Endothelial cell of umbilical vein (primary cell): ENCODE measurements at regions not wholly inside any gene's neighbourhood (a gene's known extent, or its start where the extent isn't known, plus 50 kb on each side); places are given as distances from the start of the nearest gene placed in this dataset.

Source experiments
- BruUV-seq: library from RNA; stranded (reverse); fragments of 400-500 nt; replicated peaks from 2 replicates; lab custom pipeline; 2021; lab: Mats Ljungman, UMichigan
- CTCF ChIA-PET: fragments of 300-600, 350-600 bp; sonication (Branson Sonifier 250); formaldehyde crosslinking; loops from one replicate; lab custom pipeline; 2021; ENCODE audit warnings: antibody characterized with exemption, inconsistent platforms; lab: Charles Lee
- POLR2A ChIA-PET: fragments of 300-600, 350-600 bp; sonication (Branson Sonifier 250); formaldehyde crosslinking; loops from one replicate; lab custom pipeline; 2021; ENCODE audit warnings: antibody characterized with exemption, inconsistent platforms; lab: Charles Lee
- DNase-seq: peaks from one replicate; pipeline ENCODE4 v3.0.0-alpha.2; 2011; ENCODE audit warnings: low read depth, low spot score
- FAIRE-seq: peaks from 2 replicates; lab custom pipeline; 2011; peaks lifted over from hg19 to GRCh38; lab: Jason Lieb, UNC
- H2AFZ ChIP-seq: 2 replicates; pipeline ENCODE4 v1.6.0; 2012; ENCODE audit warnings: low read depth, low read length, control low read depth, inconsistent platforms
- H3K27ac ChIP-seq: 2 replicates; pipeline ENCODE4 v1.5.1; 2011; ENCODE audit warnings: low read depth, mild to moderate bottlenecking, control low read depth, low read length, moderate library complexity; ENCODE audit not compliant: insufficient read depth
- H3K27me3 ChIP-seq, 2 experiments: 2 replicates each; pipeline versions ENCODE4 v1.6.0 to v1.6.1; 2011; ENCODE audit warnings: low read length in 2 of 2, mixed read lengths in 1 of 2; ENCODE audit not compliant: control insufficient read depth in 2 of 2, insufficient read depth in 2 of 2
- H3K36me3 ChIP-seq, 2 experiments: 2 replicates in 1 of 2; 3 replicates in 1 of 2; pipeline ENCODE4 v1.5.1; 2011; ENCODE audit warnings: low read length in 2 of 2, mild to moderate bottlenecking in 1 of 2, moderate library complexity in 1 of 2; ENCODE audit not compliant: control insufficient read depth in 2 of 2, insufficient read depth in 2 of 2; ENCODE audit errors: extremely low read depth in 1 of 2
- H3K4me1 ChIP-seq: 3 replicates; pipeline ENCODE4 v1.5.1; 2011; ENCODE audit warnings: mild to moderate bottlenecking, low read length; ENCODE audit not compliant: control insufficient read depth, insufficient read depth; ENCODE audit errors: extremely low read depth
- H3K4me2 ChIP-seq: 2 replicates; pipeline ENCODE4 v1.6.1; 2011; ENCODE audit warnings: low read length, control low read depth, mixed read lengths; ENCODE audit not compliant: insufficient read depth
- H3K4me3 ChIP-seq, 3 experiments: fragments of 200-600 bp in 1 of 3; sonication (generic), shearing (Covaris generic) in 1 of 3; replicated peaks in 1 of 3; 2 replicates each; pipeline ENCODE4 v1.5.1; 2011 to 2016; ENCODE audit warnings: control low read depth in 3 of 3, low read length in 3 of 3, mild to moderate bottlenecking in 2 of 3, inconsistent platforms in 1 of 3, low read depth in 1 of 3, moderate library complexity in 1 of 3; ENCODE audit not compliant: insufficient read depth in 1 of 3
- H3K79me2 ChIP-seq: 2 replicates; pipeline ENCODE4 v1.6.0; 2012; ENCODE audit warnings: low read length, inconsistent platforms; ENCODE audit not compliant: control insufficient read depth, insufficient read depth
- H3K9ac ChIP-seq: replicated peaks from 2 replicates; pipeline ENCODE3; 2011; ENCODE audit warnings: low read length, control low read depth; ENCODE audit not compliant: insufficient read depth; ENCODE audit errors: extremely low read depth
- H3K9me1 ChIP-seq: replicated peaks from 3 replicates; pipeline ENCODE4 v1.6.0; 2011; ENCODE audit warnings: mild to moderate bottlenecking, low read length; ENCODE audit not compliant: control insufficient read depth, insufficient read depth; ENCODE audit errors: extremely low read depth
- H3K9me3 ChIP-seq: replicated peaks from 2 replicates; pipeline ENCODE4 v1.5.1; 2012; ENCODE audit warnings: low read length, inconsistent platforms; ENCODE audit not compliant: control insufficient read depth, insufficient read depth
- H4K20me1 ChIP-seq: replicated peaks from 2 replicates; pipeline ENCODE3; 2011; ENCODE audit warnings: mild to moderate bottlenecking, low read length; ENCODE audit not compliant: control insufficient read depth, insufficient read depth; ENCODE audit errors: extremely low read depth
- MYC ChIP-seq: IDR thresholded peaks from one replicate; pipeline ENCODE4 v1.6.1; 2011; ENCODE audit warnings: mild to moderate bottlenecking, low read depth, low read length
- POLR2A ChIP-seq: IDR thresholded peaks from 2 replicates; pipeline ENCODE4 v1.6.1; 2012; ENCODE audit warnings: low read depth, mild to moderate bottlenecking, control low read depth, low read length
- POLR2AphosphoS5 ChIP-seq: IDR thresholded peaks from 2 replicates; pipeline ENCODE4 v1.6.1; 2012; ENCODE audit warnings: low read depth, mild to moderate bottlenecking, control low read depth, low read length, moderate library complexity; ENCODE audit not compliant: insufficient read depth
- dilution Hi-C: fragments of 300-500 bp; cut with MboI; formaldehyde crosslinking; loops from one replicate; pipeline ENCODE4 v1.15.0; 2019; ENCODE audit warnings: low sequenced_read_pairs; ENCODE audit not compliant: extremely low pct_ligation_motif_present
- intact Hi-C: fragments of 100-400 bp; cut with micrococcal nuclease; formaldehyde crosslinking; loops from one replicate; pipeline ENCODE4 v1.10.0; 2022
- TF ChIP-seq, protein P1 (sequence below), 2 donors: IDR thresholded peaks; 1 replicate in 1 of 2; 2 replicates in 1 of 2; pipeline ENCODE4 v1.5.1; 2011; ENCODE audit warnings: low read length in 2 of 2, mild to moderate bottlenecking in 2 of 2, moderate library complexity in 2 of 2, control low read depth in 1 of 2, inconsistent platforms in 1 of 2, low read depth in 1 of 2; ENCODE audit not compliant: insufficient read depth in 1 of 2; ENCODE audit errors: extremely low read depth in 1 of 2
- TF ChIP-seq, protein P2 (sequence below): IDR thresholded peaks from 2 replicates; pipeline ENCODE4 v1.6.1; 2011; ENCODE audit not compliant: insufficient read depth, insufficient read length

DNA sequence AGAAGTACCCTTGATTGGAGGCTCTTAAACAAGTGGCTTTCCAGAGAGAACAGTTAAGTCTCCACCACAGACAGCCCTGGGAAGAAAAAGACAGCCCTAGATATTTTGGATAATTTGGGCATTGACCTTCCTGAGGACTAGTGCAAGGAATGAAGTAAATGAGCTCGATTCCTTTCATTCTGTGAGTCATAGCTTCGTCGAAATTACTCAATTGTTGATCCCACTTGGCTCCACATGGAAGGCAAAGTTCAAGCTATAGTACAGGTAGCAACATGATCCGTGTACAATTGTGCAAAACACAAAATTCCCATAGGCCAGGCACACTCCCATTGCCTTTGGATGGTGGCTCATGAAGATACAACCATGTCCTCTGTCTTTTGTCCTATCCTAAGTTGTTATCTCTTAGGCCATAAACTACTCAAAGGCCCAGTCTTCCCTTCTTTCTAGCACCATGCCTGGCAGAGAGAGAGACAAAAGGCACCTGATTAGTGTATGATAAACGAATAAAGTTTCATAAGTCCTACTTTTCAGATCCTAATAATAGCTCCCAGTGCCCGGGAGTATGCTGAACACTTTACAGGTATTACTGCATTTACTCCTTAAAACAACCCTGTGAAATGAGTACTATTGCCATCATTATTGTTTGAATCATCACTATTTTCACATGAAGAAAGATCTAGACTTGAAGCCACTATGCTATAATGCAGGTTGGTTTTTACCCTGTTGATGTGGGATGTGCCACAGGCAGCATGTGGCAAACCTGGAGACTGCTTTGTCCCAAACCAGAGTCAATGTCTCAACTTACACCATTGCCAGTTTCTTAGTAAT is 116.7 kb upstream of the RANBP3L start:
- H3K79me2 ChIP-seq = no peaks in the 10 kb centered on the region
- FAIRE-seq (no peak), DNase-seq (no peak)
- no peaks in the 10 kb centered on the region for H4K20me1 ChIP-seq
- H3K9me1 ChIP-seq = no peaks in the 10 kb centered on the region
- H3K27me3 ChIP-seq = no peaks in the 10 kb centered on the region
- no peak overlapping the region for H3K27ac ChIP-seq
- H2AFZ ChIP-seq = no peak overlapping the region
- CTCF ChIA-PET = interaction anchor here (6.6 to 6.9 kb wide), 2 partner anchors 88 to 275 kb away, joined by 72 to 277 read pairs; no protein-coding TSS in a partner anchor
- H3K4me3 ChIP-seq = no peak overlapping the region
- POLR2A ChIA-PET = no interaction called here
- no TSS peak for BruUV-seq
- no peaks in the 10 kb centered on the region for H3K36me3 ChIP-seq
- no peak overlapping the region for H3K9ac ChIP-seq
- no peaks in the 10 kb centered on the region for H3K9me3 ChIP-seq
- TF ChIP-seq, protein P1, sequence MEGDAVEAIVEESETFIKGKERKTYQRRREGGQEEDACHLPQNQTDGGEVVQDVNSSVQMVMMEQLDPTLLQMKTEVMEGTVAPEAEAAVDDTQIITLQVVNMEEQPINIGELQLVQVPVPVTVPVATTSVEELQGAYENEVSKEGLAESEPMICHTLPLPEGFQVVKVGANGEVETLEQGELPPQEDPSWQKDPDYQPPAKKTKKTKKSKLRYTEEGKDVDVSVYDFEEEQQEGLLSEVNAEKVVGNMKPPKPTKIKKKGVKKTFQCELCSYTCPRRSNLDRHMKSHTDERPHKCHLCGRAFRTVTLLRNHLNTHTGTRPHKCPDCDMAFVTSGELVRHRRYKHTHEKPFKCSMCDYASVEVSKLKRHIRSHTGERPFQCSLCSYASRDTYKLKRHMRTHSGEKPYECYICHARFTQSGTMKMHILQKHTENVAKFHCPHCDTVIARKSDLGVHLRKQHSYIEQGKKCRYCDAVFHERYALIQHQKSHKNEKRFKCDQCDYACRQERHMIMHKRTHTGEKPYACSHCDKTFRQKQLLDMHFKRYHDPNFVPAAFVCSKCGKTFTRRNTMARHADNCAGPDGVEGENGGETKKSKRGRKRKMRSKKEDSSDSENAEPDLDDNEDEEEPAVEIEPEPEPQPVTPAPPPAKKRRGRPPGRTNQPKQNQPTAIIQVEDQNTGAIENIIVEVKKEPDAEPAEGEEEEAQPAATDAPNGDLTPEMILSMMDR (IDR thresholded peaks at IDR 0.05; ENCODE audit: extremely low read depth in 1 of 2, insufficient read depth in 1 of 2, low read depth in 1 of 2, low read length in 2 of 2) = no peak
- TF ChIP-seq POLR2A = no peak
- intact Hi-C loops (no loop called here), dilution Hi-C loops (no loop called here)
- no peak overlapping the region for H3K4me2 ChIP-seq
- H3K4me1 ChIP-seq = no peaks in the 10 kb centered on the region

DNA sequence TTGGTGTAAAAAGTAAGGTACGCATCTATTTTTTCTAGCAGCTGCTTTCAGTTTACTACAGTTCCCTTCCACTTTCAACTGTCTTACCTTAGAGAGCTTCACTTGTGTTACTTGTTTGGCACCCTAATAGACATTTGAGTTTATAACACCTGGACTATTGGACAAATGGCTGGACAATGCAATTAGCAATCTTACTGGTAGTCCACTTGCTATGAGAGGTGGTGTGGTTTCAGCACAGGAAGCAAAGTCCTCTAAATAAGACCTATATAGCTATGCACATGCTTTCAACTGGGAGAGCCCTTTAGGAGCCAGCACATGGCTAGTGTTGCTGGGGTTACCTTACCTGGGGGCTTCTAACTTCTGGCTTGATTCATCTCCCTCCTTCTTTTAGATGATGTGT is 119.6 kb upstream of the RANBP3L start:
- H4K20me1 ChIP-seq = no peaks in the 10 kb centered on the region
- FAIRE-seq (no peak), DNase-seq (no peak)
- dilution Hi-C loops (no loop called here), intact Hi-C loops (no loop called here)
- no peak overlapping the region for H2AFZ ChIP-seq
- BruUV-seq = no TSS peak
- H3K4me2 ChIP-seq = no peak overlapping the region
- no peak overlapping the region for H3K9ac ChIP-seq
- H3K4me3 ChIP-seq = no peak overlapping the region
- no peaks in the 10 kb centered on the region for H3K4me1 ChIP-seq
- no peaks in the 10 kb centered on the region for H3K27me3 ChIP-seq
- H3K79me2 ChIP-seq = no peaks in the 10 kb centered on the region
- H3K36me3 ChIP-seq = no peaks in the 10 kb centered on the region
- no peaks in the 10 kb centered on the region for H3K9me1 ChIP-seq
- TF ChIP-seq MYC (no peak), POLR2AphosphoS5 (no peak)
- TF ChIP-seq, protein P2, sequence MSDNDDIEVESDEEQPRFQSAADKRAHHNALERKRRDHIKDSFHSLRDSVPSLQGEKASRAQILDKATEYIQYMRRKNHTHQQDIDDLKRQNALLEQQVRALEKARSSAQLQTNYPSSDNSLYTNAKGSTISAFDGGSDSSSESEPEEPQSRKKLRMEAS = no peak
- TF ChIP-seq, protein P1 (IDR thresholded peaks at IDR 0.05; ENCODE audit: extremely low read depth in 1 of 2, insufficient read depth in 1 of 2, low read depth in 1 of 2, low read length in 2 of 2) = no peak
- no peak overlapping the region for H3K27ac ChIP-seq
- no peaks in the 10 kb centered on the region for H3K9me3 ChIP-seq
- POLR2A ChIA-PET = no interaction called here
- CTCF ChIA-PET = interaction anchor here (0.8 kb wide), 1 partner anchor 85 kb away, joined by 3 read pairs; no protein-coding TSS in a partner anchor
